ENCODE measurements at regions not wholly inside any gene's neighbourhood (a gene's known extent, or its start where the extent isn't known, plus 50 kb on each side); places are given as distances from the start of the nearest gene placed in this dataset.

- H3K9me3 Mint-ChIP-seq = no peaks in the 10 kb centered on the region
Observed at GRCh38 chr21:38986406-38986805, 180.7 kb downstream of the ETS2 start.

GRCh38 chr21:38985568-38986378 is 180.0 kb downstream of the ETS2 start:
- H3K4me3 Mint-ChIP-seq = no peak overlapping the region
- H3K27me3 Mint-ChIP-seq (ENCODE audit: low read depth in 2 of 2) = peaks cover 52 to 70% of the 10 kb centered on the region in 2 donors
- WGBS (ENCODE audit: insufficient coverage) = 19% methylated on average over 18 of the region's 18 CpGs
- peaks cover 9 to 10% of the 10 kb centered on the region in 2 donors for H3K4me1 Mint-ChIP-seq
- ATAC-seq = peak; percentile 24 to 47 (median 37)
- no peaks in the 10 kb centered on the region for H3K36me3 Mint-ChIP-seq
- intact Hi-C loops (cut with micrococcal nuclease) = no loop called here
- no peak overlapping the region for H3K27ac ChIP-seq (ENCODE audit: low read length)
- DNase-seq = peak in 1 of 2 donors; percentile 31
- peaks cover 12% of the 10 kb centered on the region for H3K4me1 ChIP-seq (ENCODE audit: control insufficient read depth, insufficient read depth, low read length)
- H3K9me3 ChIP-seq (ENCODE audit: control insufficient read depth, insufficient read depth, low read length) = no peaks in the 10 kb centered on the region
- no peak for TF ChIP-seq CTCF (IDR thresholded peaks at IDR 0.05)
- no peaks in the 10 kb centered on the region for H3K36me3 ChIP-seq (ENCODE audit: control insufficient read depth, insufficient read depth, low read length)
- H3K4me3 ChIP-seq (ENCODE audit: low read length) = no peak overlapping the region
- H3K9me3 Mint-ChIP-seq = no peaks in the 10 kb centered on the region
- H3K27ac Mint-ChIP-seq = no peak overlapping the region
- H3K27me3 ChIP-seq (ENCODE audit: control insufficient read depth, insufficient read depth, low read length) = peaks cover 11% of the 10 kb centered on the region

More at GRCh38 chr21:38986406-38986805, 180.7 kb downstream of the ETS2 start:
- H3K4me3 ChIP-seq (ENCODE audit: low read length) = no peak overlapping the region
- Mint-ChIP-seq H3K27me3 (ENCODE audit: low read depth in 2 of 2) (peaks cover 53 to 71% of the 10 kb centered on the region in 2 donors), H3K4me1 (peaks cover 9 to 10% of the 10 kb centered on the region in 2 donors), H3K4me3 (no peak overlapping the region), H3K36me3 (no peaks in the 10 kb centered on the region), H3K27ac (no peak overlapping the region)
- intact Hi-C loops (cut with micrococcal nuclease) = no loop called here
- ATAC-seq (no peak), DNase-seq (no peak)
- H3K4me1 ChIP-seq (ENCODE audit: control insufficient read depth, insufficient read depth, low read length) = peaks cover 12% of the 10 kb centered on the region
- no peak for TF ChIP-seq CTCF (IDR thresholded peaks at IDR 0.05)
- peaks cover 11% of the 10 kb centered on the region for H3K27me3 ChIP-seq (ENCODE audit: control insufficient read depth, insufficient read depth, low read length)
- H3K27ac ChIP-seq (ENCODE audit: low read length) = no peak overlapping the region
- H3K36me3 ChIP-seq (ENCODE audit: control insufficient read depth, insufficient read depth, low read length) = no peaks in the 10 kb centered on the region
- 97% methylated on average over 4 of the region's 5 CpGs for WGBS (ENCODE audit: insufficient coverage)
- H3K9me3 ChIP-seq (ENCODE audit: control insufficient read depth, insufficient read depth, low read length) = no peaks in the 10 kb centered on the region

GRCh38 chr21:38984982-38985567 is 179.3 kb downstream of the ETS2 start:
- Histone ChIP-seq H3K36me3 (ENCODE audit: control insufficient read depth, insufficient read depth, low read length) (no peaks in the 10 kb centered on the region), H3K4me3 (ENCODE audit: low read length) (no peak overlapping the region), H3K9me3 (ENCODE audit: control insufficient read depth, insufficient read depth, low read length) (no peaks in the 10 kb centered on the region), H3K27me3 (ENCODE audit: control insufficient read depth, insufficient read depth, low read length) (peaks cover 14% of the 10 kb centered on the region), H3K4me1 (ENCODE audit: control insufficient read depth, insufficient read depth, low read length) (peaks cover 12% of the 10 kb centered on the region), H3K27ac (ENCODE audit: low read length) (no peak overlapping the region)
- no peaks in the 10 kb centered on the region for H3K36me3 Mint-ChIP-seq
- ATAC-seq (no peak), DNase-seq (no peak)
- WGBS (ENCODE audit: insufficient coverage) = 12% methylated on average over 11 of the region's 11 CpGs
- intact Hi-C loops (cut with micrococcal nuclease) = no loop called here
- H3K4me3 Mint-ChIP-seq = no peak overlapping the region
- peaks cover 49 to 70% of the 10 kb centered on the region in 2 donors for H3K27me3 Mint-ChIP-seq (ENCODE audit: low read depth in 2 of 2)
- no peaks in the 10 kb centered on the region for H3K9me3 Mint-ChIP-seq
- no peak for TF ChIP-seq CTCF (IDR thresholded peaks at IDR 0.05)
- peaks cover 9 to 10% of the 10 kb centered on the region in 2 donors for H3K4me1 Mint-ChIP-seq
- no peak overlapping the region for H3K27ac Mint-ChIP-seq
